ENCODE measurements at regions not wholly inside any gene's neighbourhood (a gene's known extent, or its start where the extent isn't known, plus 50 kb on each side); places are given as distances from the start of the nearest gene placed in this dataset.

GRCh38 chr18:44464398-44465180 lies 216.1 kb upstream of the SETBP1 start:
- DNase-seq: no peak

DNA sequence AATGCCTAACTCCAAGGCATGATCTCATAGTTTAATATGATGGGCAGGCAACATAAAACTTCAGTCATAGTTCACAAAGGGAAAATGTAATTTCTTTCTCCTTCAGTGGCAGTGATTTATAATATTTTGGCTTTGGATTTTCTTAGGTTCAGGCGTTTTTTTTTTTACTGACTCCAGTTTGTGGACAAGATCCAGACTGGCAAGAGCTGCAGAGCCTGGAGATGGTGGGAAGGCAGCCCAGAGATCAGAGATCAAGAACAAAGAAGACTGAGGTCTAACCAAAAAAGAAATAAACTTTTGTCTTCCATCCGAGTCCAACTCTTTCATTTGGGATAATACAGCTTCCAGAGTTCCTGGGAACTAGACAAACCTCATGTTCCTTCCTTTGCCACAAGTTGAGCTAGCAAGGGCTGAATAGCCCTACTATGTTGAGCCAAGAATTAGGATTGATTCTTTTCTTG lies 215.3 kb upstream of the SETBP1 start:
- DNase-seq: no peak

DNA sequence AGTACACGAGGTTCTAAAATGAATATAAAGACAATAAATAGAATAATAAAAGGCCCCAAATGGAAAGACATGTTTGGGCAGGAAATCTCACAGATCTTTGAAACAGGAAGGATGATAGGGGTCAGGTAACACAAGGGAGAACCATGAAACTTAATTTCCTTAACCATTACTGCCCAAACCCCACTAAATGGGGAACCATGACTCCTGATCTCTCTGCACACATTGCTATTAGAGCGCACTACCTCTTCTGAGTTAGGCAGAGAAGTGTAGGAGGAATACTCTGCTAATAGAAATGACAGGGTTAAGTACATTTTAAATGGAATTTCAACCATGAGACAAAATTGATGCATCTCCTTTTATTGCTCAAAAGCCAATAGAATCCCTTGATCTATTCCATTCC lies 213.7 kb upstream of the SETBP1 start:
- DNase-seq: no peak

DNA sequence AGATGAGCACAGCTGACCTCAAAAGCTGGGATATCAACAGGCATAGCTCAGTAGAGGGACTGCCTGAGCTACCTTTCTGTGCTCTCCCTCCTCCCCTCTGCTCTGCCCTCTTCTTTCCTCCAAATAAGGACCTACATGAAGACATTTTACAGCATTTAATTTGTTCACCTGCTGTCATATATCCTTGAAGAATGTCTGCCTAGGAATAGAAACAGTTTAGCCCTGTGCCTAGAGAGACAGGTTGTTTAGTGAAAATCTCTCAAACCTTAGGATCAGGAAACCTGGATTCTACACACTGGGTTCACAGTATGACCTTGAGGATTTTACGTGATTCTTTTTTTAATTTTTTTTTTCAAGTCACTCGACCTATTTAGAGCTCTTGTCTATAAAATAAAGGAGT lies 213.0 kb upstream of the SETBP1 start:
- no peak for DNase-seq

DNA sequence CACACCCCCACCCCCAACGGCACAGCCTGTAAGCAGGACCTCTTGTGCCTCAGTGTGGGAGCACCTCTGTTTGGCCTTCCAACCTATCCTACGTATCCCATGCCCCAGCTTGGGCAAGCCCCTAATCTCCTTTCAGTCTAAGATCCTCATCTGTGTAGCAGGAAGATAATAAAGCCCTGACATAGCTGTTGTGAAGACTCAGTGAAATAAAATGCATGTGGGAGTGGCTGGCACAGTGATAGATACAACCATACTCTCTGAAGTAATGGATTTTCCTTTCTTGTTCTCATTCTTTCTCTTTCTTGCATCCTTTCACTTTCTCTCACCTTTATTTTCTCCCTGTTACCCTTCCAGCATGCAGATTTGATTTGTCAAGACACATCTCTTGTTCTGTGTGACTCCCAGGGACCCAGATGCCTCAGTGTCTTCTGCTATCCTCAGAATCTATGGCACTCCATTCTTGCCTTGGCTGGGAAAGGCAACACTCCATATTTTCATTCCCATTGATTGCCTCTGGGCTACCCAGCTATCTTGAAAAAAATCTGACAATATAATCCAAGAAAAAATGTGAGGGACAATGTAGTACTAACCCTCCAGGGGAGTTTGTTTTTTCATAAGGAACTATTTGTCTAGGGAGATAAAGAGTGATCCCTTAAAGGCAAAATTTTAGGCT lies 207.2 kb upstream of the SETBP1 start:
- DNase-seq: no peak

DNA sequence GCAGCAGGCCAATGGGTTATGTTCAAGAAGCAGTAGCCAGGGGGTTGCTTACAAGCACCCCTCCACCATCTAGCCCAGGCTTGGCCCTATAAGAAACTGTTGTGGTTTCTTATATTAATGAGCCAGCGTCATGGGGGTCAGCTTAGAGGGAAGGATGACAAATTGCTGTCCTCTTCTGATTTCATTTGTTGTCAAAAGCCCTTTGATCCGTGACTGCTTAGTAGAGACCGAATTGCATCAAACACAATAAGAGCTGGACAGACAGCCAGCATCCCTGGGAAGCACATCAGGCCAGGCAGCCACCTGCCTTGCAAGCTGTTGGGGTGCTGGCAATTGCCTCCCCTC lies 206.6 kb upstream of the SETBP1 start:
- DNase-seq: no peak

- no peak for DNase-seq
These were observed 206.1 kb upstream of the SETBP1 start for GRCh38 chr18:44474591-44474990.

DNA sequence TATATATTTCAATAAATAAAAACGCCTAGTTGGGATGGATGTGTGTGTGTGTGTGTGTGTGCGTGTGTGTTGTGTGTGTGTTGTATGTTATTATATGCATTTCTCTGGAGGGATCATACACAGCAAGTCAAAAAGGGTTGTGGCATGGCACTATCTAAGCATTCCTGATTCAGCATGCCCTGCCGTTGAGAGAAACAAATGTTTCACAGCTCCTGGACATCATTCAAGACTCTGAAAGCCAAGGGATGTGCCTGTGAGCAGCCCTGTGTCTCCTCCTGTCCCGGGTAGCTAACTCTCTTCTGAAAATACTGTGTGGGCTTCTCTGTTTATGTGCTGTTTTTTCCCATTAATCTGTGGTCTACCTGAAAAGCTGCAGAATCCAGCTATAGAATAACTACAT lies 197.9 kb upstream of the SETBP1 start:
- no peak for DNase-seq

DNA sequence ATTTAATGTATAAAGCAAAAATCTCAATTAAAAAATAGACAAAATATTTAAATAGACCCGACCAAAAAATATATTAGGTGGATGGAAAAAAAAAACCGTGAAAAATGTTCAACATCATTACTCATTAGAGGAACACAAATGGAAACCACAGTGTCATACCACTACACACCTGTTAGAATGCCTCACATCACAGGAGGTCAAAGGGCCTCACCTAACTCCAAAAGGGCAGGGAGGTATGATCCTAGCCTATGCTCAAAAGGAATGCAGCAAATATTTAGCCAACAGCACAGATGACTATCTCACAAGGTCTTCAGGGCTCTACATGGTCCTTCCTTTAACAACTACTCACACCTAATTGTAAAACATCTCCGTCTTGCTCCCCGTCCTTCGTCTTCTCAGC lies 185.5 kb upstream of the SETBP1 start:
- no peak for DNase-seq

DNA sequence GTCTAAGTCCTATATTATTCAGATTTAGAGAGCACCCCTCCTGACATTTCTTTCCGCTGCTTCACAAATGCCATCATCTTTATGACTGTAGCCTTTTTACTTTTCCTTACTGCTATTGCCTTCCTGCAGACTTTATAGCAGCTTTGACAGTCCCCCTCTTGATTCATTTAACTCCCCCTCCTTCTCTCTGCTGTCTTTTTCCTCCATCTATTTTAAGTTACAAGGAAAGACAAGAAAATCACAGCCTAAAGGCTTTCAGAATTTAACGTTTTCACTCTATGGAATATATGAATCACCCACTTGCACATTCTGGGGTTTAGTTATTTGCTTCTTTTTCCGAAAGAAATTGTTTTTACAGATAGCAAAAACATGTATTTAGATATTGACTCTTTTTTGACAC lies 183.4 kb upstream of the SETBP1 start:
- no peak for DNase-seq

DNA sequence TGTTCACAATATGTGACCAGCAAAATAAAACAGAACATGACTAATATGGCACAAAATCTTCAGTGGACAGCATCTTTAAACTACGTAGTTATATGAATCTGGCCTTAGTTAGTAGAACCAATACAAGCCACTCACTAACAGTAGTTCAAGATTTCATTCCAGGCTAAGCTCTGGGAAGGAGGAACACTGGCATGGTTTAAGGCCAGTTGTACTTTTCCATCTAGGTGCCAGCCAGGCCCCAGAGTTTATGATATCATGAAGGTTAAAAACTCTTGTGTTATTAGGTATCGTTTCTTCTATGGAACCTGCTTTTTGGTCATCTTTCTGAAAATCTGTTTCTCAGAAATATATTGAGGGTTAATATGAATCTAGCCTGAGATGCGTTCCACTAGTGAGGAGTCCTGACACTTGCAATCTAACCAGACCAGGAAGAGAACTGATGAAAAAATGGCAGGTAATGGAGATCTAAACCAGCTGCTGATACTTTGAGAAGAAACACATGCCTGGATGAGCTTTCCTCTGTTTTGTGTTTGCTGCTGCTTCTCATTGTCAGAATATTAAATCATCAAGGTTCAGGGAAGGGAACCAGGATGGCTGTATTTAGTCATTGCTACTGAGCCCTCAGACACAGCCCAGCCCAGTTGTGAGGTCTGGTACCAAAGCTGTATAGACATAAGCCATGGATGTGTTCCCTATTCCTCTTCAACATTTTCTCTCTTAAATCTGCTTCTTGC lies 182.8 kb upstream of the SETBP1 start:
- no peak for DNase-seq

GRCh38 chr18:44500808-44501610 lies 179.7 kb upstream of the SETBP1 start:
- no peak for DNase-seq

- DNase-seq: no peak
These were observed 178.5 kb upstream of the SETBP1 start for GRCh38 chr18:44502221-44502620.

DNA sequence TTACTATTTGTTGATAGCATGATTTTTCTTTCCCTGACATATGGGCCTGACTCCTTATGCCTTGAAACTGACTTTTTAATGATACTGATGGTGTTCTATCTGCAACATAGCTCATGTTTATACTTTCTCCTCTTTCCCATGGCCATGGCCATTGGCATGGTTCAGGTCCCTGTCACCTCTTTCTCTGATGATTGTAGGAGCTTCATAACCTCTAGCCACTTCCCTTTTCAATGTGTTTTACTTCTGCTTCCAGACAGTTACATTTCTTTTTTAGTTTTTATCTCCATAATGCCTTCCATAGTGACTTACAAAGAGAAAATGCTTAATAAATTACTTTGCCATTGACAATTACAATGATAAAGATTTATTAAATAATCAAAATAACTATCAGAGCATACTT lies 177.9 kb upstream of the SETBP1 start:
- DNase-seq: no peak

DNA sequence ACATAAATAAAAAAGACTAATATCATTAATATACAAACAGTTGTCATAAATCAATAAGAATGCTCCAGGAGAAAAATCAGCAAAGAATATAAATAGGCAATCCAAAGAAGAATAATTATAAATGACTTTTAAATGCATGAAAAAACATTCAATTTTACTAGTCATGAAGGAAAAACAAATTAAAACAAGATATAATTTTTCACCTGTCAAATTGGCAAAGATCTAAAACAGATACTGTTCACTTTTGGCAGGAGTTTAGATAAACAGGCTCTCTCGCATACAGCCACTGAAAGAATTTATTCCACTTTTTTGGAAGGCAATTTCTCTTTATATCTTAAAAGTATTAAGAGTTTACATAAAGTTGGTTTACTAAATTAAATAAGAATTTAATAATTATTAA lies 176.8 kb upstream of the SETBP1 start:
- no peak for DNase-seq

- DNase-seq: no peak
These were observed 172.9 kb upstream of the SETBP1 start for GRCh38 chr18:44507729-44508325.

DNA sequence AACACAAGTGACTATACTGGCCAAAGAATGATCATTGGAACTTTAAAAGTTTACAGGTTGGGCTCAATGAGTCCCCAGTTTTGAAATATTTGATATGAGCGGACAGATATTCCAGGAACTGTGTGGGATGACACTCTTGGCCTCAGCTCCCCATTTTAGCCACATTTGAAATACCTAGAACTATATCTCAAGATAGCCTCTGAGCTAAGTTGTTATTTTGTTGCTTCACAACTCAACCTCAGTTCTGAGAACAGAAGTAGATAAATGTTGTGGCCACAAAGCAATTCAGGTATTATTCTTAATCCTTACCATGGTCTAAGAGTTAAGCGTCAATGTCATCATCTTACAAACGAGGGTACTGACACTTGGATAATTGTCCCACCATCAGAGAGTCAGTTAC lies 172.2 kb upstream of the SETBP1 start:
- no peak for DNase-seq

GRCh38 chr18:44509048-44509447 lies 171.6 kb upstream of the SETBP1 start:
- no peak for DNase-seq

DNA sequence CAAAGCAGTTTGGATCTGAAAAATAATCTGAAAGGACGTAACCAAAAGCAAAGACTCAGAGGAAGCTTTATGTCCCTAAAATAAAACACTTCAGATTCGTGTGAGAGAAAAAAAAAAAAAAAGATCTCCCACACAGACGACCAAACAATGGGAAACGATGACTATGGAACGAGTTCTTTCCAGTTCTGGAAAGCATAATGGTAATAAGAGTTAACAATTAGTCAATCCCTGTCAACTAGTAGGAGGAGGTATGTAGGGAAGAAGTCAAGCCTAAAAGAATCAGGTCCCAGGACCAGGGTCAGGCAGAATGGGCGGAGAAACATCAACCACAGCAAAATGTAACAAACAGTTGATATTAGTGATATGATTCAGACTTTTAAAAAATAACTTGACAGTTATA lies 170.3 kb upstream of the SETBP1 start:
- DNase-seq: no peak

DNA sequence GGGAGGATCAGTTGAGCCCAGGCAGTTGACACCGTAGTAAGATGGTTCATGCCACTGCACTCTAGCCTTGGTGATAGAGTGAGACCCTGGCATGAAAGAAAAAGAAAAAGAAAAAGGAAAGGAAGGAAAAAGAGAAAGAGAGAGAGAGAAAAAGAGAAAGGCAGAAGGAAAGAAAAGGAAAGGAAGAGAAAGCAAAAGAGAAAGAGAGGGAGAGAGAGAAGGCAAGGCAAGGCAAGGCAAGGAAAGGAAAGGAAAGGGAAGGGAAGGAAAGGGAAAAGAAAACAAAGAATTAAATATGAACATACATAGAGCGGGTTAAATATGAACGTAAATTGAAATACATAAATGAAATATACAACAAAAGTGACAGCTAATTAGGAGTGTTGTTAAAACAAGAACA lies 167.5 kb upstream of the SETBP1 start:
- DNase-seq: no peak

- DNase-seq: no peak
These were observed 166.6 kb upstream of the SETBP1 start for GRCh38 chr18:44514106-44514505.

DNA sequence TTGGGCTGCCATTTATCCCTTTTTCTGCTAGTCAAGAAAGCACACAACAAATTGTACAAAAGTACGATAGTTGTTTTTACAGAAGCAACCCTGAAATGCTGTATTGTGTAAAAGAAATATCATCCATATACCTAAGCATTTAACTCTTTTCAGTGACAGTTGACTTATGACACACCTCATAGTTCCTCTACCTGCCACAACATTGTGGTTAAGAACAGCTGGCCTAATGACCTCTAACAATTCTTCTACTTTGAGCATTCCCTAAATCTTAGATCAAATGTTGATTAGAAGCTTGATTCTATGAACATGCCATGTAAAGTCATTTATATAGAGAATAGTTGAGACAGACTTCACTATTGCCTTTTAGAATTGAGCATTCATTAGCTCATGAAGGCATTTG lies 165.9 kb upstream of the SETBP1 start:
- no peak for DNase-seq

DNA sequence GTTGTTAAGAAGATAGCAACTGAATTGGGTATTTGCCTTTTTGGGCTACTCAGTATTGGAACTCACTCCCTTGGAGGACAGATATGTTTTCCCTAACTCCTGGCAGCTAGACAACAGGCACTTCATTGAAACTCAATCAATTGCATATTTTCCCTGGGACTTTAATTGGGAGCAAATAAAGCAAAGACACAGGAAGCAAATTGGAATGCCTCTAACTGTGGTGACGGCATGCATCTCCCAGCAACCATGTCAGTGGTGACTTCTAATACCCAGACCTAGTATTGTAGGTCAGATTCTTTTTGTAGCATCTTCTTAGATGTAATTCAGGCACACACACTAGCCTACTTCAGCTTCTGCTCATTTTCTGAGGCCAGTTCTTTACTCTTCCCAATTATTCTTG lies 164.2 kb upstream of the SETBP1 start:
- DNase-seq: no peak
